HepG2 (cell line): ENCODE measurements at regions not wholly inside any gene's neighbourhood (a gene's known extent, or its start where the extent isn't known, plus 50 kb on each side); places are given as distances from the start of the nearest gene placed in this dataset.

Experiments used
- ATAC-seq: fragments of 200-7000 bp; cut with Tn5 transposase; 3 replicates; pipeline ENCODE4 v1.9.1; 2020; ENCODE audit warnings: mild to moderate bottlenecking, moderate library complexity
- BruUV-seq: library from RNA; stranded (reverse); fragments of 400-500 nt; replicated peaks from 2 replicates; lab custom pipeline; 2021; lab: Mats Ljungman, UMichigan
- CTCF ChIA-PET: fragments of 300-600 bp; formaldehyde crosslinking; extraction: SDS; loops from one replicate; lab custom pipeline; 2021; ENCODE audit warnings: low total read pairs, inconsistent platforms, low intra/inter-chr PET ratio; lab: Yijun Ruan, JAX
- POLR2A ChIA-PET: fragments of 350-600 bp; sonication (Branson Sonifier 250); formaldehyde crosslinking; loops from one replicate; lab custom pipeline; 2020; ENCODE audit warnings: antibody characterized with exemption, inconsistent platforms; lab: Yijun Ruan, JAX
- DNase-seq: peaks from one replicate; pipeline ENCODE4 v3.0.0-alpha.2; 2015; ENCODE audit warnings: low spot score
- FAIRE-seq: peaks from 3 replicates; lab custom pipeline; 2011; peaks lifted over from hg19 to GRCh38; lab: Jason Lieb, UNC
- H2AFZ ChIP-seq: one replicate; pipeline ENCODE4 v1.6.1; 2011; ENCODE audit warnings: low read length, inconsistent platforms
- H3K27ac ChIP-seq: fragments of 300-600 bp; 3 replicates; pipeline ENCODE4 v1.8.0; 2011; ENCODE audit warnings: mixed run types, mild to moderate bottlenecking, mixed read lengths, low read length, inconsistent platforms; ENCODE audit not compliant: insufficient read depth; ENCODE audit errors: extremely low read length
- H3K27me3 ChIP-seq, 2 experiments: fragments of 200-600 bp in 1 of 2; 2 replicates in 1 of 2; 3 replicates in 1 of 2; pipeline versions ENCODE4 v1.6.0 to v1.8.0; 2011; ENCODE audit warnings: low read length in 2 of 2, mild to moderate bottlenecking in 2 of 2, moderate library complexity in 2 of 2, inconsistent platforms in 1 of 2; ENCODE audit not compliant: insufficient read depth in 2 of 2, control insufficient read depth in 1 of 2
- H3K36me3 ChIP-seq, 2 experiments: fragments of 200-600 bp in 1 of 2; replicated peaks in 1 of 2; 2 replicates in 1 of 2; 3 replicates in 1 of 2; pipeline versions ENCODE4 v1.5.1 to v1.8.0; 2011; ENCODE audit warnings: low read length in 2 of 2, inconsistent platforms in 1 of 2; ENCODE audit not compliant: insufficient read depth in 2 of 2, control insufficient read depth in 1 of 2
- H3K4me1 ChIP-seq: 2 replicates; pipeline ENCODE4 v1.5.1; 2012; ENCODE audit warnings: low read length, inconsistent platforms; ENCODE audit not compliant: insufficient read depth
- H3K4me2 ChIP-seq: 2 replicates; pipeline ENCODE4 v1.6.0; 2011; ENCODE audit warnings: low read depth, low read length, inconsistent platforms
- H3K4me3 ChIP-seq, 3 experiments: fragments of 200-600 bp in 1 of 3; sonication (generic), shearing (Covaris generic) in 1 of 3; replicated peaks in 1 of 3; 2 replicates each; pipeline ENCODE4 v1.5.1; 2011 to 2016; ENCODE audit warnings: low read length in 3 of 3, inconsistent platforms in 2 of 3, low read depth in 2 of 3, mild to moderate bottlenecking in 2 of 3, control low read depth in 1 of 3, mixed read lengths in 1 of 3; ENCODE audit not compliant: insufficient read depth in 1 of 3
- H3K79me2 ChIP-seq: one replicate; pipeline ENCODE4 v1.6.1; 2011; ENCODE audit warnings: low read length, inconsistent platforms; ENCODE audit not compliant: insufficient read depth
- H3K9ac ChIP-seq: 2 replicates; pipeline ENCODE4 v1.6.0; 2011; ENCODE audit warnings: mild to moderate bottlenecking, low read depth, low read length, inconsistent platforms; ENCODE audit not compliant: insufficient read depth
- H3K9me3 ChIP-seq: 2 replicates; pipeline ENCODE4 v1.5.1; 2012; ENCODE audit warnings: mild to moderate bottlenecking, low read length
- H4K20me1 ChIP-seq: 2 replicates; pipeline ENCODE4 v1.6.0; 2011; ENCODE audit warnings: inconsistent platforms, mild to moderate bottlenecking, low read length, moderate library complexity; ENCODE audit not compliant: insufficient read depth
- AGO2 ChIP-seq: fragments of 200-400 bp; formaldehyde crosslinking; optimal IDR thresholded peaks from 2 replicates; pipeline ENCODE3; 2017; ENCODE audit warnings: mild to moderate bottlenecking, low read depth, low read length, moderate library complexity
- BRD4 ChIP-seq: sonication (generic); formaldehyde crosslinking; IDR thresholded peaks from 2 replicates; pipeline ENCODE4 v1.4.0; 2020; ENCODE audit warnings: missing genetic modification reagents
- CEBPB ChIP-seq: IDR thresholded peaks from 2 replicates; pipeline ENCODE4 v1.6.1; 2011; ENCODE audit warnings: low read depth, low read length, improper control_type of control experiment, borderline replicate concordance
- GPBP1L1 ChIP-seq: sonication (generic); formaldehyde crosslinking; IDR thresholded peaks from 2 replicates; pipeline ENCODE4 v1.5.0; 2020; ENCODE audit warnings: mild to moderate bottlenecking, missing genetic modification reagents
- HMGXB3 ChIP-seq: sonication (generic); formaldehyde crosslinking; IDR thresholded peaks from 2 replicates; pipeline ENCODE4 v1.4.0; 2020; ENCODE audit warnings: missing genetic modification reagents, borderline replicate concordance
- ISX ChIP-seq: sonication (generic); formaldehyde crosslinking; conservative IDR thresholded peaks from 2 replicates; pipeline ENCODE4 v1.5.0; 2020; ENCODE audit warnings: missing genetic modification reagents
- MEF2D ChIP-seq: sonication (generic); formaldehyde crosslinking; IDR thresholded peaks from 2 replicates; pipeline ENCODE4 v1.5.1; 2020; ENCODE audit warnings: mild to moderate bottlenecking, missing genetic modification reagents
- POLR2G ChIP-seq: fragments of 200-400 bp; formaldehyde crosslinking; IDR thresholded peaks from 2 replicates; pipeline ENCODE4 v1.6.1; 2018; ENCODE audit warnings: mild to moderate bottlenecking, low read depth, low read length, moderate library complexity
- SRSF4 ChIP-seq: fragments of 200-400 bp; formaldehyde crosslinking; IDR thresholded peaks from one replicate; pipeline ENCODE4 v1.6.1; 2018; ENCODE audit warnings: mild to moderate bottlenecking, low read depth, low read length, moderate library complexity; ENCODE audit not compliant: poor library complexity, severe bottlenecking
- ZNF205 ChIP-seq: IDR thresholded peaks from 2 replicates; pipeline ENCODE4 v1.6.1; 2018; ENCODE audit warnings: missing biosample characterization, missing genetic modification reagents
- ZNF446 ChIP-seq: sonication (generic); formaldehyde crosslinking; IDR thresholded peaks from 2 replicates; pipeline ENCODE4 v1.5.0; 2020; ENCODE audit warnings: mild to moderate bottlenecking, missing genetic modification reagents
- ZNF549 ChIP-seq: sonication (generic); formaldehyde crosslinking; IDR thresholded peaks from 2 replicates; pipeline ENCODE4 v1.5.0; 2020; ENCODE audit warnings: missing genetic modification reagents
- ZNF703 ChIP-seq: sonication (generic); formaldehyde crosslinking; IDR thresholded peaks from 2 replicates; pipeline ENCODE4 v1.5.1; 2020; ENCODE audit warnings: missing genetic modification reagents, mild to moderate bottlenecking, moderate library complexity, borderline replicate concordance
- WGBS: methylation state at CpG from one replicate; pipeline ENCODE4 v1.1.6; 2017; ENCODE audit warnings: low lambda C conversion rate; 5-methylcytosine and 5-hydroxymethylcytosine counted together
- in situ Hi-C: cut with HindIII; loops from 2 replicates; pipeline ENCODE4 v1.10.0; 2017; ENCODE audit warnings: low pct_unique_long_range_greater_than_20kb; ENCODE audit not compliant: extremely low pct_ligation_motif_present
- intact Hi-C: fragments of 100-400 bp; cut with micrococcal nuclease; formaldehyde crosslinking; loops from one replicate; pipeline ENCODE4 v1.10.0; 2022; ENCODE audit not compliant: unreplicated experiment

- no peak for TF ChIP-seq ISX (CRISPR knock-in tag)
Observed at GRCh38 chr10:36942616-36943015, 182.8 kb upstream of the ANKRD30A start (continued).

GRCh38 chr10:36903040-36903439 lies 222.4 kb upstream of the ANKRD30A start:
- Histone ChIP-seq H3K9me3 (no peaks in the 10 kb centered on the region), H3K79me2 (no peaks in the 10 kb centered on the region), H3K27me3 (no peaks in the 10 kb centered on the region), H3K4me2 (no peak overlapping the region), H3K4me3 (no peak overlapping the region), H4K20me1 (no peaks in the 10 kb centered on the region), H3K9ac (no peak overlapping the region), H2AFZ (no peak overlapping the region), H3K36me3 (no peaks in the 10 kb centered on the region), H3K27ac (no peak overlapping the region)
- intact Hi-C loops: no loop called here
- in situ Hi-C loops: no loop called here
- BruUV-seq: no TSS peak
- ATAC-seq: no peak
- FAIRE-seq: no peak
- CTCF ChIA-PET: no interaction called here
- WGBS: 50% methylated on average over 2 of the region's 2 CpGs
- DNase-seq: no peak
- POLR2A ChIA-PET: no interaction called here
- TF ChIP-seq POLR2G (no peak), CEBPB (peak; percentile 78; the same call in 1 of the 2 replicates)
- TF ChIP-seq, all 625 proteins: peak for 1
- no peaks in the 10 kb centered on the region for H3K4me1 ChIP-seq

GRCh38 chr10:36899652-36900051 lies 225.7 kb upstream of the ANKRD30A start:
- FAIRE-seq (no peak), DNase-seq (no peak), ATAC-seq (peak; percentile 77)
- H3K4me2 ChIP-seq: no peak overlapping the region
- H3K4me1 ChIP-seq: no peaks in the 10 kb centered on the region
- 15% methylated on average over 4 of the region's 5 CpGs for WGBS
- no peaks in the 10 kb centered on the region for H4K20me1 ChIP-seq
- ChIA-PET CTCF (interaction anchor here (0.7 to 1.1 kb wide), 2 partner anchors 363 to 855 kb away, joined by 3 read pairs; no protein-coding TSS in a partner anchor), POLR2A (no interaction called here)
- H3K79me2 ChIP-seq: no peaks in the 10 kb centered on the region
- H3K27me3 ChIP-seq: no peaks in the 10 kb centered on the region
- H3K9ac ChIP-seq: no peak overlapping the region
- no peaks in the 10 kb centered on the region for H3K36me3 ChIP-seq
- intact Hi-C loops: no loop called here
- no peaks in the 10 kb centered on the region for H3K9me3 ChIP-seq
- H2AFZ ChIP-seq: no peak overlapping the region
- H3K4me3 ChIP-seq: no peak overlapping the region
- no peak overlapping the region for H3K27ac ChIP-seq
- no TSS peak for BruUV-seq
- in situ Hi-C loops: loop anchor here (25.0 kb wide), 2 partner anchors 588 to 863 kb away; no protein-coding TSS in a partner anchor
- TF ChIP-seq HMGXB3 (CRISPR knock-in tag) (no peak), BRD4 (CRISPR knock-in tag) (no peak), ZNF549 (CRISPR knock-in tag) (no peak), AGO2 (no peak), SRSF4 (no peak), ZNF446 (CRISPR knock-in tag) (no peak), ZNF205 (CRISPR knock-in tag) (no peak), ZNF703 (CRISPR knock-in tag) (no peak), GPBP1L1 (no peak), MEF2D (CRISPR knock-in tag) (no peak)
